Glomerular endothelial cell (primary cell): ENCODE measurements at regions not wholly inside any gene's neighbourhood (a gene's known extent, or its start where the extent isn't known, plus 50 kb on each side); places are given as distances from the start of the nearest gene placed in this dataset.

Experiments used
- DNase-seq: peaks from one replicate; pipeline ENCODE4 v3.0.0-alpha.2; 2011; ENCODE audit warnings: low read depth, low spot score; ENCODE audit errors: extremely low read depth

GRCh38 chr2:13066676-13067075, 349.9 kb downstream of the TRIB2 start:
- no peak for DNase-seq

DNA sequence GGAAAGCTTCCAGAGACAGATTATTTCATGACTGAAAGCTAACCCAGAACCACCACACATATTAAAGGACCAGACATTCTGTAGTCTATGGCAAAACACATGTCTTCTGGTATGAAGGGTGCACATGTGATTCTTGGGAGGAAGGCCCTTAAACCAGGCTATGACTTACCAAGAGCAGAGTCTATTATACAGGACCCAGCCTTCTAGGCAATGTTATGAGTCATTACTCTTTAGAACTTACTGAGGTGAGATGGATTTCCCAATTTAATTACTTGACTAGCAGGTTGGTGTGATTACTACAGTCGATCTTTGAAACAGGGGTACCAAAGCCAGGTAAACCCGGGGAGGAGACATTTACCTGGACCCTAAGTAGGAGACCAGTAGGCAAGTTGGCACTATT, 350.8 kb downstream of the TRIB2 start:
- no peak for DNase-seq

GRCh38 chr2:13089971-13090370, 373.2 kb downstream of the TRIB2 start:
- no peak for DNase-seq

- DNase-seq: no peak
These were observed 374.7 kb downstream of the TRIB2 start for GRCh38 chr2:13091455-13091854.

- DNase-seq: no peak
These were observed 375.2 kb downstream of the TRIB2 start for GRCh38 chr2:13091861-13092378.

DNA sequence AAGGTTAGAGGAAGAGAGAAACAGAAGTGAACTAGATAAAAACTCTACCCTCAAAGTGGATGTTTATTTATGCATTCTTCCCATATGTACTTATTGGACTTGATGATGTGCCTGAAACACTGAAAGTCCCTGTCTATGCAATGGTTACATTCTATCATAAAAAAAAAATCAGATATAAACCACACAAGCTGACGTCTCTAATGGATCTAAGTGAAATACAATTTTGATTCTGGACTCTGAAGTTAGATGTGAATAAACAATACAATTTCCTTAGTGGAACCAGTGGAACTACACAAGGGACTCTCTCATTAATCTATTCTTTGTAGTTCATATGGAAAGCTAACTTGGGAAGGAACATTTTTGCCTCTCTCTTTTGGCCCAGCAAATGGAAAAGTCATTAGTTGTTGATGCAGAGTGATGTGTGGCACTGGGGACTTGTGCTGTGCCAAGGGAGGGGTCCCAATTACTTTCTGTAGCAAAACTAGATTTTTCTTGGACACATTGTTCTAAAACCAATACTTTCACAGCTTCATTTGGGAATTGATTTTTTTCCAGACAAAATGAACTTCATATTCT, 376.8 kb downstream of the TRIB2 start:
- no peak for DNase-seq

DNA sequence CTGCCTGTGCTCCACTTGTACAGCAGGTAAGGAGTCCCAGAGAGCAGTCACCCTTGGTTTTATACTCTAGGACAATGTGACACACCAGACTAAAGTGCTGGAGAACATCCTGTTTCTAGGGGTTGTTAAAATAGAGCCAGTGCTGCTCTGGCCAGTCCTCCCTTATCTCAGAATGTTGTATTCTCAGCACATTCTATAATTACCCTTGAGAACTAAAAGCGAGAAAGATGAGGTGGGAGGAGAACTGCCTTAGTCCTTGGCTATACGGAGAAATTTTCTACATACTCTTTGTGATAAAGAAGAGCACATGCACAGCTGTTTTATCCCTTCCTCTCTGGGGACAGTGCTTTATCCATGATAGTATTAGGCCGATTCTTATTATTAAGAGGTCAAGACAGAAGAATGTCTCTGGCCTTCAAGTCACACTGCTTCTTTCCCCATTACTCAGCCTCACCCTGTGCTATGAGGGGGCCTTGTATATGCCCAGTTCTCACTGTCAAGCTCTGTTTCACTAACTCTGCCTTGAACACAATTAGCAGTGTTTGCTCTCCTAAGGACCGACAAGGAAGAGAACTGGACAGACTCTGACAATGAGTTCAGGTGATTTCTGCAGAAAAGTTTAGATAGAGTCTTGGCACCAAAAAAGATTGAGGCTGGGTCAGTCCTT, 385.8 kb downstream of the TRIB2 start:
- DNase-seq: no peak

GRCh38 chr2:13103151-13103550, 386.4 kb downstream of the TRIB2 start:
- DNase-seq: no peak

DNA sequence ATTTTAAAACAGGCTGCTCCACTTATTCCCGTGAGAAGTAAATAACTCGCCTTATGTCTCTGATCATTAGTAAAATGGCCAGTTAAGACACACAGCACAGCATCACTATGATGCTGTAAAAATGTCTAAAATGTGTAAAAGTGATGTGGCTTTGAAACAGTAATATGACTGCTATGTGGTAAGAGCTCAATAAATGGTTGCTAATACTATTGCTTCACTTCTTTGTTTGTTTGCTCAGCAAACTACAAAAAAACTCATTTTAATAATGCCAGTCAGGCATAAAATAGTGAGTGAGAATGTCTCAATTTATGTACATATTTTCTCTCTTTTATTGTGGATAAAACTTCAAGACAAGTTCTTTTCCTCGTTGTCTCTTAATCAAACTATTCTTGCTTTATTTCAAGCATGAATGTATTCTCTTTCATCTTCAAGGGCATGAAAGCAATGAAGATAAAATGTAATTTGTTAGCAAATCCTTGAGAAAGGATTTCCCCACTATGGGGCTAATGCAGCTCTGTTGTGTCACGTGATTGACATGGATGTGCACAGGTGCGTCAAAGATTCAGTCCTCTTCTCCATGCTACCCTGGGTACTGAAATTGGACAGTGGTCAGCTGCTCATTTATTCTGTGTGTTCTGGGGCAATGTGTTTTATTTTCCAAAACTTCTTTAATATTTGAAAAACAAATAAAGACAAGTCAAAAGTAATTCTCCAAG, 387.2 kb downstream of the TRIB2 start:
- no peak for DNase-seq

DNA sequence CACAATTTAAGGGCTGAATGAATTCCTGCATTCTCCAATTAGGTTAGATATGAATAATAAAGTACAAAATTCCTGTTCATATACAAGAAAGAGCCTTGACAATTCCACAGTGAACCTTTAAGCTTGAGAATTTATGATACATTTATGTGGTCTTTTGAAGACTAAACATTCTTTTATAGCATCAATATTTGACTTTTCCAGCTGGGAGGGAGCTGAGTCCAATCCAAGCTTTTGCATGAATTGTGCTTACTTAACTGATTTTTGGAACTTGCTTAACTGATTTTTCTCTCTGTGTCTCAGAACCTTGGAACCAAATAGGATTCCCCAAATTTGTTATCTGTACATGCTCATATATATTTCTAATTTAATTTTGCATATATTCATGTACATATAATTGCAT, 388.0 kb downstream of the TRIB2 start:
- DNase-seq: no peak

DNA sequence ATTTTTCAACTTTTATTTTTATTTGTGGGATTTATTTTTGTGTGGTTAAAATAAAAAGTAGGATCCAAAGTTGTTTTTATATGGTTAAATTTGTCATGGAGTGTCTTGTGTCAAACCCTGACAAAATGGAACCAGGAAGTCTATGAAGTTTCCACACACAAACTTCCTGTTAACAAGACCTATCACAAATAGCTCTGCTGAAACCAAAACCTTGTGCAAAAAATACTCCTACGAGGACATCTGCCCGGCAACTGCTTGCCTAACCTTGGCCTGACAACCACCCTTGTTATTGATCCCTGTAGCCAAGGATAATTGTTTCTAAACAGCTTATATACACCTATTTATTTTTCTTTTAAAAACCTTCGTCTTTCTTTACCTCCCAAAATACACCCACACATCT, 389.6 kb downstream of the TRIB2 start:
- no peak for DNase-seq

DNA sequence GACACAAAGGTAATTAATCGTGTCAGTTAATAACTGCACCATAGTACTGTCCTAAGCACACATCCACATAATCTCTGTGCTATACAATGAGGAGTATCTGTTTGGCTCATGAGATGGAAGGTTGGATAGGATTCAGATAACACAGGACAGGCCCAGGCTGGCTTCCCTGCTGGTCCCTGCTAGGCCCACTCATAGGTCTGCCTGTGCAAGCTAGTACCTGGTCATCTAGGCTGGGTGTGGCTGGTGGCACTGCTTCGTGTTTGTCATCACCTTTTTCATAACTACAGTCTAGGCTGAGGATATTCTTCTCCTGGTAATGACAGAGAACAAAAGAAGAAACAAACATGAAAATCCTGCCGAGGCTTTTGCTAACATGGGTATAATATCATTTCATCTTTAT, 392.8 kb downstream of the TRIB2 start:
- no peak for DNase-seq

- no peak for DNase-seq
These were observed 394.1 kb downstream of the TRIB2 start for GRCh38 chr2:13110825-13111224.

GRCh38 chr2:13113002-13113401, 396.3 kb downstream of the TRIB2 start:
- no peak for DNase-seq

GRCh38 chr2:13114391-13114790, 397.7 kb downstream of the TRIB2 start:
- DNase-seq: no peak

DNA sequence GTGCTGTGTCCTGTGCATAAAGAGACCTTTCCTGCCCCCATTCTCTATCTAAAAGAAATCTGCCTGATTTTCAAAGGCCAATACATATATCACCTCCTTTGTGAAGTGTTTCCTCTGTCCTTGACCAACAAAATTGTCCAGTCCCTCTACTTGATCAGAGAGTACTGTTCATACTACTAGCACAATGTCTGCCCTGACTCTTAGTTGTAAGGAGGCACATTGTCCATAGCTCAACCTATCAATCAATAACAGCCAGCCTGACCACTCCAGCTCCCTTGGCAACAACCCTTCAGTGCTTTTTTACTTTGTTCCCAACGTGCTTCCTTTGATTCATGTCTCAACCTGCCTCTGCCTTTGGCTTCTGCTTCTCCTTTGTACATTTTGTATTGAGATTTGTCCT, 398.9 kb downstream of the TRIB2 start:
- DNase-seq: no peak

GRCh38 chr2:13121096-13121495, 404.4 kb downstream of the TRIB2 start:
- no peak for DNase-seq

- DNase-seq: no peak
These were observed 411.4 kb downstream of the TRIB2 start for GRCh38 chr2:13128139-13128538.

GRCh38 chr2:13135369-13135768, 418.6 kb downstream of the TRIB2 start:
- DNase-seq: no peak

DNA sequence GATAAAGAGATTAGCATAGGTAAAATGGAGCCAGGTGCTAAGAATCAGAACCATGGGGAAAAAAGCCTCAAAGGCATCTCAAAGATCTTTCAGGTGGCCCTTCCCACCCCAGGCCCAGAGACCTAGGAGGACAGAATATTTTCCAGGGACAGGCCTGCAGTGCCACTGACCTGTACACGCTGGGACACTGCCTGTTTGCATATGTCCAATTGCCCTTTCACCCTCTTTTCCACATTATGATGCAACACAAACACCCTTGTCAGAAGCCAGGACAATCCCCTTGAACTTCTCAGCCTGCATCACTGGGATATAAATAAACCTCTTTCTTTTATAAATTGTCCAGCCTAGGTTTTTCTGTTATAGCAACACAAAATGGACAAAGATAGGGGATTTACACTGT, 419.1 kb downstream of the TRIB2 start:
- no peak for DNase-seq

DNA sequence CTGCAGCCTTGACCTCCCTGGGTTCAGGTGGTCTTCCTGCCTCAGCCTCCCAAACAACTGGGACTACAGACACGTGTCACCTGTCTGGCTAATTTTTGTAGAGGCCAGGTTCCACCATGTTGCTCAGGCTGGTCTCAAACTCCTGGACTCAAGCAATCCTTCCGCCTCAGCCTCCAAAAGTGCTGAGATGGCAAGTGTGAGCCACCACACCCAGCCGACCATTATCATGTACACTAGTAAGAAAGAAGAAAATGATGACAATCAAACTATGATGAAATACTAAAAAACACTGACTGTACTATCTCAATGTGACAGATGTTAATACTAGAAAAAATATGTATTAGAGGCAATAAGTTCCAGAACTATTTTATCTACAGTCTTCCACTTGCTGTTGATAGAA, 420.9 kb downstream of the TRIB2 start:
- DNase-seq: no peak

DNA sequence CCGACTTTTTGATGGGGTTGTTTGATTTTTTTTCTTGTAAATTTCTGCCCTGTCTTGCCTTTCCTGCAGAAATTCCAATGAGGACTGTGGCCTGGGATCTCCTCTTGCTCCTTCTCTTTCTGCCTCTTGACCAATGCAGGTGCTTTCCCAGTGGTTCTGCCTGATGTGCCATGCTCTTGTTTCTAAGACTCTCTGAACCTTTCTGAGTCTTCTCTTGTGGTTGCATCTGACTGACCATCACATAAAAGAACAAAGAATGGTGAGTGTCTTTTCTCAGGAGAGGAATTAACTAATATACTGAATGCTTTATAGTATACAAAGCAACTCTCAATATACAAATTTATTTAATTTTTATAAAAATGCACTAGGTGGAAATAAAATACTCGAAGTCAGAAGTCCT, 424.6 kb downstream of the TRIB2 start:
- no peak for DNase-seq
